ENCODE measurements at regions not wholly inside any gene's neighbourhood (a gene's known extent, or its start where the extent isn't known, plus 50 kb on each side); places are given as distances from the start of the nearest gene placed in this dataset.
A peak's percentile ranks its signal among the peaks of the same experiment; 100 is the strongest.

DNA sequence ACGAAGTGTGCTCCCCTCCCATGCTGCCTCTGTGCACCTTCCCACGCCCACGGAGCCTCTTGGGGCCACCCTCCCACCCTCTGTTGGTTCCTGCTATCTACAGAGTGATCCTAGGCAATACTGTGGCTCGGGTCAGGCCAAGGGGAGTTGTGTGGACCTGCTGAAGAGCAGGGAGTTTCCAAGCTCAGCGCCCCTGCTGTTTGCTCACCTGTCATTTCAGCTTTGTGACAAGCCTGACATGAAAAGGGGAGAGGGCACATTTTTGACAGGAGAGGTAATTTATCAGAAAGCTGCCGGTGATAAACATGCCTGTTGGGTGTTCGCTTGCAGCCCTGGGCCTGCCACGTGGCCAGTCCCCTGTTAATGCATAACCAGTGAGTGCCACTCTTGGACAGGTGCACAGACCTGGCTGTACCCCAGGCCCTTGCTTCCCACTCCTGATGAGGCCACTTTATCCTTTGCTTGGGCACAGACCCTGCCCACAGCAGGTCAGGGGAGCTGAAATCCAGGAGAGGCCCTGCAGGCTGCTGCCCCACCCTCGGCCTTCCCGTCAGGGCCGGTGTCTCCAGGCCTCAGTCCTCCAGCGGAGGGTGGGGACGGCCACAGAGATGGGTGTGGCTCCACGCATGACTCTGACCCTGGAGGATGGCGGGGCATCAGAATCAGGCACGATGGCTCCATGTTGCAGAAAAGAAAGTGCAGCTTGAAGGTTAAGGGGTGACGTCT is 201.5 kb upstream of the GPR12 start:
- H3K4me3 Mint-ChIP-seq: no peak overlapping the region
- ATAC-seq: no peak
- no peaks in the 10 kb centered on the region for H3K4me1 Mint-ChIP-seq
- no peak for DNase-seq
- H3K27me3 Mint-ChIP-seq: peaks cover 6% of the 10 kb centered on the region
- H3K27ac Mint-ChIP-seq: no peak overlapping the region
- H3K9me3 Mint-ChIP-seq: no peaks in the 10 kb centered on the region

DNA sequence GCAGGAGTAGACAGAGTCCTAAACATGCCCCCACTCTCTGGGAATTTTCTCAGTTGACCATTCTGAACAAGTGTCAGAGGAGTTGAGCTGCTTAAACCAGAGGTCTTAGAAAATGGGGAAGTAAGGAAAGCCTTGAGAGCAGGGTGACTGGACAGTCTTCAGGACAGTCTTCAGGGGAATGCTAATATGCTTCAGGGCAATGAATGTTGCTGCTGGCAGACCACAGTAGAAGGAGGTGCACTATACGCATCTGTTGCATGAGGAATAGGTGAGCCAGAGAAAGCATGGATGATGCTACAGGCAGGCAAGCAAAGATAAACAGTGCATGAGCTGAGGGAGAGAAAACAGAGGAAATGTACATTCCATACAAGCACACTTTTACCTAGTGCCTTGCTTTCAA is 196.6 kb upstream of the GPR12 start:
- H3K4me3 Mint-ChIP-seq: no peak overlapping the region
- no peak overlapping the region for H3K27ac Mint-ChIP-seq
- H3K27me3 Mint-ChIP-seq: peaks cover 20% of the 10 kb centered on the region
- no peaks in the 10 kb centered on the region for H3K4me1 Mint-ChIP-seq
- ATAC-seq (no peak), DNase-seq (no peak)
- no peaks in the 10 kb centered on the region for H3K9me3 Mint-ChIP-seq

DNA sequence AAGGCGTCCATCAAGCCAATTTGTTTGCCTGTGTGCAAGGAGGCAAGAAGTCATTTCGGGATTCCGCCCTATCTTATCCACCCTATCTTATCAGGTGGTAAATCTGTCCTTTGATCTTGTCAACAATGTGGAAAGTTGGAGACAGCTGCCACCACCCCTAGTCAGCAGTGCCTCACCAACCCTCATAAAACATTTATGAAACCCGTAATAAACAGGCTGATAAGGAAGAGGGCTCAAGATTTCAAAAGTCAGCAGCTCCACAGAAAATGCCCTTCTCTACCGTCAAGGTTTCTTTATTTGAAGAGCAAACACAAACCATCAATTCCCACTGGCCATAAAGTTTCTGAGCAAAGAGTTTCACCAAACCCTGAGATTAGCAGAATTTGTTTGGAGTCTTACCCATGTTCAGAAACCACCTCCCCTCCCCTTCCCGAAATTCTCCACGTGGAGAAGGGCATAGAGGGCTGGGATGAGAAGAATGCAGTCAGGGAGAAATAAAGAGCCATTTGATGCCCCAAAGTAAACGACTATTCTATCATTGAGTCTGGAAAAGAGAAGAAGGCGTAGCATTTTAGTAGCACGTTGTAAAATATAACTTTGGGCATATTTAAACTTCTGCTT is 196.0 kb upstream of the GPR12 start:
- Mint-ChIP-seq H3K9me3 (no peaks in the 10 kb centered on the region), H3K27me3 (peaks cover 20% of the 10 kb centered on the region), H3K4me1 (no peaks in the 10 kb centered on the region), H3K27ac (no peak overlapping the region), H3K4me3 (no peak overlapping the region)
- DNase-seq: no peak
- ATAC-seq: no peak

DNA sequence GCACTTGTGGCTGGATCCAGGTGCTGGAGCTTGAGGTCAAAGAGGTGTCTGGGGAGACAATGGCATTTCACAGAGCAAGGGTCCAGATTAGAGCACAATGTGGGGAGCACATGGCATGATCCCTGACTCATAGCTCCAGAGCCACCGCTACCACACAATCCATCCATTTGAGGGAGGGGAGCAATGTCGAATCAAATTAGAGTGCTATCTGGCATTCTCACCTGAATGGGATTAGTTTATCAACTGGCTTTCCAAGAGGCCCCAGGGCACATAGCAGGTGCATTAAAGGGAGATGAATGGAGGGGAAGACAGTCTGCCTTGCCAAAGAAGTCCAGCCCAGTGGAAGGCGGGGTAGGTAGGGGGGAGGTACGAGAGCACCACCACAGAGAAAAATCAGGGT is 194.4 kb upstream of the GPR12 start:
- Mint-ChIP-seq H3K27ac (peak overlapping the region in 1 of 2 donors; percentile 86), H3K4me3 (no peak overlapping the region), H3K27me3 (peaks cover 20% of the 10 kb centered on the region), H3K4me1 (no peaks in the 10 kb centered on the region), H3K9me3 (no peaks in the 10 kb centered on the region)
- no peak for DNase-seq
- no peak for ATAC-seq

DNA sequence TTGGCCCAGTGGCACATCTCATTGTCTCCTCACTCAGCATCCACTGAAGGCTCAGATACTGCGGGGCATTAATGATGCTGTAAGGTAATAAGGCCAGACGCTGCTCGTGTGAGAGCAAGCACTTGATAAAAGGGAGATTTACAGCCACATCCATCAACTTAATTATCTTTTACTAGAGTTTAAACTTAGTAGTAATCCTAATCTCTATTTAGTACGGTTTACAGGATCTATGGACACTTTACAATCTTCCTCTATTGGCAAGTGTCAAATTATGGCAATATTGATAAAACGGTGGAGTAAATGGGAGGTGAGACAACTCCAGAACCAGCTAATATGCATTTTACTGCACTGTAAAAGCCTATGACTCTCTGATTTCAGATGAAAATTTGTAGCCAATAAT is 192.7 kb upstream of the GPR12 start:
- H3K4me1 Mint-ChIP-seq: no peaks in the 10 kb centered on the region
- no peaks in the 10 kb centered on the region for H3K9me3 Mint-ChIP-seq
- DNase-seq: no peak
- peaks cover 20% of the 10 kb centered on the region for H3K27me3 Mint-ChIP-seq
- no peak for ATAC-seq
- no peak overlapping the region for H3K4me3 Mint-ChIP-seq
- no peak overlapping the region for H3K27ac Mint-ChIP-seq

DNA sequence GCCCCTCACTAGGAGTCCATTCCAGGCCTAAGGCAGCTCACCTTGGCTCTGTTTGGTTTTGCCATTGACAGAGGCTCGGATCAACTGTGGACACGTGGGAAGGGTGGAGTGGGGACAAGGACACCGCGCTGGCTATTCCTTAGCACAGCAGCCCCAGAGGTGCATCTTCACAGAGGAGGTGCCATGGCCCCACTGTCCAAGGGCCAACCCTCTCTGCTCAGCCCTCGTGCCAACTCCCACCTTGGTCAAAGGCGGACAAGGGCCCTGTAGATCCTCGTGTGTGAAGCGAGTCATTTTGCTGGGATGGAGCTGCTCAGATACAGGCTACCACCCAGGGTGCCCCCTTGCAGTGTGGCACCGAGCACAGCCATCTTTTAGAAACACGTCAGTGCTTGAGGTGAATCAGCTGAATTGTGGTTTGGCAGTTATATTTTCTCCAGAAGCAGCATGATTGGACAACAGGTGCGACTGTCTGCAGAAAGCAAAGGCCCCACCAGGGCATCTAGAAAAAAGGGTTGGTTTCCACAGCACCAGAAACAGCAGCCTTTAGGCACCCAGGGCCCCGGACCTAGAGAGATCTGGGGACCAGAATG is 192.1 kb upstream of the GPR12 start:
- Mint-ChIP-seq H3K9me3 (no peaks in the 10 kb centered on the region), H3K4me3 (no peak overlapping the region), H3K27me3 (peaks cover 20% of the 10 kb centered on the region), H3K27ac (no peak overlapping the region), H3K4me1 (no peaks in the 10 kb centered on the region)
- DNase-seq (no peak), ATAC-seq (no peak)

DNA sequence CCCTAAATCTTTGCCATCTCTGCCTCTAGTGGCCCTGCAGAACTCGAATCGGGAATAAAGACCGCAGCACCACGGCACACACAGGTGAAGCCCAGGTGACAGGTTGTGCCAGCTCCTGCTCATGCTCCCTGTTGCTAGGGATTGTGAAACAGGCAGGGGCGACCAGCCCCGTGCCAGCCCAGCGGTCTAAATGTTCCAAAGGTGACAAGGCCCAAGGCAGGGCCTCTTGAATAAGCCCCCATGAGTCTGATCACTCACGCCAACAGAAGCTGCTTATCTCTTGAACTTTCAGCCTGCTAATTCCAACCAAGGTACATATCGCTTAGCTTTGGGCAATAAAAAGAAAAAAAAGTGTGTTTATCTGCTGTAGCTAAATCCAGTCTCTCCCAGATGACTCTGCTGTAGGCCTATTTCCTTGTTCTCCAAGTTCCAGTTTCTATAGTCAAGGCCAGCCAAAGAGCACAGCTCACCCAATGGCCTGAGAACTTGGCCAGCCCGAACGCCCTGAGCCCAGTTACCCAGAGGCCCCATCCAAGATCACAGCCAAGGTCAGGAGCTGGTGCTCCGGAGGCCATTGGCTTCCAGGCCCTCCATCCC is 191.1 kb upstream of the GPR12 start:
- Mint-ChIP-seq H3K4me3 (no peak overlapping the region), H3K27me3 (peaks cover 11% of the 10 kb centered on the region), H3K27ac (no peak overlapping the region), H3K4me1 (no peaks in the 10 kb centered on the region), H3K9me3 (no peaks in the 10 kb centered on the region)
- ATAC-seq: no peak
- no peak for DNase-seq

DNA sequence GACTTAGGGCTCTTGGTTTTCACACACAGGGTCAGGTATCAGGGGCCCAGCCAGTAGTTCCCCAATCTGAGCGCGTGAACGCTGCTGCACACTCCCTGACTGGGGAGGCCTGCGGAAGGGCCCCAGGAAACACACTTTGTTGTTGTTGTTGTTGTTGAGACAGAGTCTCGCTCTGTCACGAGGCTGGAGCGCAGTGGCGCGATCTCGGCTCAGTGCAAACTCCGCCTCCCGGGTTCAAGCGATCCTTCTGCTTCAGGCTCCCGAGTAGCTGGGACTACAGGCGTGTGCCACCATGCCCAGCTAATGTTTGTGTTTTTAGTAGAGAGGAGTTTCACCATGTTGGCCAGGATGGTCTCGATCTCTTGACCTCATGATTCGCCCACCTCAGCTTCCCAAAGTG is 190.4 kb upstream of the GPR12 start:
- Mint-ChIP-seq H3K4me3 (no peak overlapping the region), H3K27me3 (peaks cover 11% of the 10 kb centered on the region), H3K27ac (peak overlapping the region in 1 of 2 donors; percentile 31), H3K4me1 (no peaks in the 10 kb centered on the region), H3K9me3 (no peaks in the 10 kb centered on the region)
- ATAC-seq (no peak), DNase-seq (no peak)

DNA sequence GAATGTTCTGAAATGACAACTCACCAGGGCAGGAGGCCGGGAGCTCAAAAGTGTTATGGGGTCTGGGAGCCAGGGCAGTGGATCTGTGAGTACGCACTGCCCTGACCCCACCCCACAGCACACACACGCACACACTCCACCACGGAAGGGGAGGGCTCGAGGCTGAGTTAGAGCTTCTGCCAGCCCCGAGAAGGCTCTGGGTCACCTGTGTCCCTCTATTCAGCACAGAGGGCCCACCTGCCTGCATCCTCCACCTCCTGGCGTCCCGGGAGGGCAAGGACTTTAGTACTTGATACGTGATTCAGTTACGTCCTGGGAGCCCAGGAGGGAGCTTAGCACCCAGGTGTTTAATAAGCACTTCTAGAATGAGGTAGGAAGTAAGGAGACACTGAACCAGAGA is 190.0 kb upstream of the GPR12 start:
- DNase-seq (no peak), ATAC-seq (no peak)
- Mint-ChIP-seq H3K4me1 (no peaks in the 10 kb centered on the region), H3K4me3 (no peak overlapping the region), H3K9me3 (no peaks in the 10 kb centered on the region), H3K27me3 (peaks cover 11% of the 10 kb centered on the region), H3K27ac (peak overlapping the region; percentile 31 to 89)

DNA sequence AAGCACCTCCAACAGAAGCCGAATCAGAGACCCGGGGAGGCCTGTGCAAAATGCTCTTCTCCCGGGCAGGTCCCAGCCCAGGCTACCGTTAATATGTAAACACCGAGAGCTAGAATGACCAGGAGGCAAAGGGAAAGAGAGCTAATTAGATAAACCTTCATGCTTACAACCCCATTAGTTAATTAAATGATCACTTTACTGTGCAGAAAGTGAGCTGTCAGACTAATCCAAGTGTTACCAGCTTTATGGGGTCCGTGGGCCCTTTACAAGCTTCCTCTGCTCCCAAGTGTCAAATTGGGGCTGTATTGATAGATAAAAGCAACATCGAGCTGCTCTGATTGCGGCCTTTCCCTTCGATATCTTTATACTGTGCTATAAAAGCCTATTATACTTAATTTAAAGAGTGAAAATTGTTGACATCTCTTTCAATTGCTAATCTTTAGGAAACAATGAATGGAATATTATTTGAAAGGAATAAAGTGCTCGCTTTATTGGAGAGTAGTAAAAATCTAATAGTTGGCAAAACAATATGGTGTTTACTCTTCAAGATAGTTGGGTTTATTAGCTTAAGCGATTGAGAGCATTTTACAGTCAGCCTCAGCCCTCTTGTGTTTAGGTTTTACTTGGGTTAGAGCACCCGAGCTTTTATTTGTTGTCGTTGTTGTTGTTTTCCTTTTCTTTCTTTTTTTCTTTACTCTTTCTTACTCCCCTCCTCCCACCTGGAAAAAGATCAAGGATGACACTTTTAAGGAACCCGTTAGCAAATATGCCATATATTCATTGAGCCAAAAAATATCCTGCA is 189.3 kb upstream of the GPR12 start:
- no peak for DNase-seq
- H3K27me3 Mint-ChIP-seq: peaks cover 6% of the 10 kb centered on the region
- H3K4me1 Mint-ChIP-seq: no peaks in the 10 kb centered on the region
- no peak for ATAC-seq
- H3K27ac Mint-ChIP-seq: no peak overlapping the region
- no peak overlapping the region for H3K4me3 Mint-ChIP-seq
- H3K9me3 Mint-ChIP-seq: no peaks in the 10 kb centered on the region

DNA sequence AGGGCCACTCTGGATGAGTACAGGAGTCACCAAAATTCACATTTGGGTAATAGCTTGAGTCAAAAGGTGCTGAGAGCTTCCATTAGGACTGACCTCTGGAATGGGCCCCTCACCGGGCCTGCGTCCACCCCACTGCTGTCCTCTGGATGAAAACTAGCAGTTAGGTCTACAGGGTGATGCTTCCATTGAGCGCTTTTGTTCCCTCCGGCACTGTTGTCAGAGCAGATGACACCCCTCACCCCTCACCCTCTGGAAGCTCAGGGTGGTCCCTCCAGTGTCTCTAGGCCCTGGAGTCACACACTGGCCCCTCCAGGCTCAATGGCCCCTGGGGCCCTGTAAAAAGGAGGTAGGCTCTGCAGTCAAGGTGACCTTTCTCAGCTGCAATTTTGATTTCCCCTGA is 187.8 kb upstream of the GPR12 start:
- Mint-ChIP-seq H3K9me3 (no peaks in the 10 kb centered on the region), H3K27ac (no peak overlapping the region), H3K4me3 (no peak overlapping the region), H3K4me1 (no peaks in the 10 kb centered on the region), H3K27me3 (no peaks in the 10 kb centered on the region)
- ATAC-seq: no peak
- DNase-seq: no peak

DNA sequence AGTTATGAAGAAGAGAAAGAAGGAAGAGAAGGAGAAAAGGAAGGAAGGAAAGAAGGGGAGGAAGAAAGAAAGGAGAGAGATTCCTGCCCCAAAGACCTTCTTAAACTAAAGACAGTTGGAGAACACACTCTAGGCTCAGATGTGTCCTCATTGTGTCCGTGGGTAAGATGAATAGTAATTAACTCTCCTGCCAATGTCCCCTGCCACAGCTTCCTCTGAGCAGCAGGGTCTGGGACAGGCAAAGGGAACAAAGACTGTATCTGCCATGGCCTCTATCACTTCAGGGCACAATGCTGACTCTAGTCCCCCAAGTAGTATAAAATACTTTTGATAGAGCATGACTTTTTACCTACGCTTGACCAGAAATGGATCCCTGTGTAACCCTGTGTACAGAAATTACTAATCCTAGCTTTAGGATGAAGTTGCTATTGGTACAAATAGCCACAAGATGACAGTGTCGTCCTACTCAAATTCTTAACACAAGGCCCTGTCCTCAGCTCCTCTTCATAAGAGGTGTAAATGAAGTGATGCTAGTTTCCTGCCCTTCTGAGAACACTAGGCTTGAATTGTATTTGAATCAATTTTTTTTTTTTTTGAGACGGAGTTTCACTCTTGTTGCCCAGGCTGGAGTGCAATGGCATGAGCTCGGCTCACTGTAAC is 186.2 kb upstream of the GPR12 start:
- Mint-ChIP-seq H3K4me1 (no peaks in the 10 kb centered on the region), H3K27ac (no peak overlapping the region), H3K9me3 (no peaks in the 10 kb centered on the region), H3K27me3 (no peaks in the 10 kb centered on the region), H3K4me3 (no peak overlapping the region)
- ATAC-seq (peak; percentile 68), DNase-seq (no peak)

DNA sequence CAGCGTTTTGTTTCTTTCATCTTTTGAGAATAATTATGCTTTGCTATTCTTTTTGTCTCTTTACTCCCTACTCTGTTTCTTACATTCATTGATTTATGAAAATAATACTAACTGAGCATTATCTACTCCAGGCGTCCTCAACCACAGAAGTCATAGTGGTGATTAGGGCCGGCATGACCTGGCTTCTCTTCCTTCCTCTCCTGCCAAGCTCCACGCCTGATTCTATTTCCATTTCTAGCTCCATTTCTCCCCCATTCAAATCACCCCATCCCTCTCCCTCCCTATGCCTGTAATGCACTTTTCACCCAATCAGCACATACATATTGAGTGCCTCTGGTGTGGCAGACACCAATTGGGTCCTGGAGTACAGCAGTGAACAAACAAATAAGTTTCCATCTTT is 183.2 kb upstream of the GPR12 start:
- Mint-ChIP-seq H3K27ac (no peak overlapping the region), H3K4me1 (no peaks in the 10 kb centered on the region), H3K9me3 (no peaks in the 10 kb centered on the region), H3K27me3 (no peaks in the 10 kb centered on the region), H3K4me3 (no peak overlapping the region)
- ATAC-seq (no peak), DNase-seq (no peak)

DNA sequence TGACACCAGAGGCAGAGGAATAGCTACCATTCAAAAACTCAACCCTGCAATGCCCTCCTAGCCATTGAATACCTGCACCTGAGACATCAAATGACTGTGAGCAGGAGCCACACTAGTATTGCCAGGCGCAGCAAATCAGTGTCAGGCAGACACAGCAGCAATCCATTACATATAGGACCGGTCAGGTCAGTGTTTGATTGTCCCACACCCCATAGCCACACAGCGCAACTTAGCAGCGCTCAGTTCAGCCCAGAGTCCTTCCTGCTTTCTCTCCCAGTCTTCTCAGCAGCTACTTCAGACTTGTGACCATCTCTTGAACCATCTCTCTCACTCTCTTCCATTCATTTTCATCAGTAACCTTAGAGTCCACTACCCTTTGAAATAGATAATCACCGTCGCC is 181.6 kb upstream of the GPR12 start:
- H3K4me1 Mint-ChIP-seq: no peaks in the 10 kb centered on the region
- ATAC-seq (no peak), DNase-seq (no peak)
- H3K27ac Mint-ChIP-seq: no peak overlapping the region
- H3K4me3 Mint-ChIP-seq: no peak overlapping the region
- H3K27me3 Mint-ChIP-seq: no peaks in the 10 kb centered on the region
- H3K9me3 Mint-ChIP-seq: no peaks in the 10 kb centered on the region
